GM12865 (cell line): ENCODE measurements at regions not wholly inside any gene's neighbourhood (a gene's known extent, or its start where the extent isn't known, plus 50 kb on each side); places are given as distances from the start of the nearest gene placed in this dataset.
A peak's percentile ranks its signal among the peaks of the same experiment; 100 is the strongest.
"Not testable (repeated sequence)": the region's sequence is repeated elsewhere in the genome, so short reads cannot be mapped to it uniquely, and the experiment has no call there.

Experiments used
- DNase-seq: peaks from one replicate; pipeline ENCODE4 v3.0.0; 2010; ENCODE audit warnings: low read depth
- H3K4me3 ChIP-seq: 2 replicates; pipeline ENCODE4 v1.5.1; 2011; ENCODE audit warnings: mild to moderate bottlenecking, low read depth, low read length, control low read depth
- CTCF ChIP-seq: IDR thresholded peaks from 2 replicates; pipeline ENCODE4 v1.5.1; 2011; ENCODE audit warnings: low read length, control low read depth, low read depth, inconsistent platforms; ENCODE audit not compliant: insufficient read depth; ENCODE audit errors: missing control alignments

GRCh38 chr13:42381165-42381425 lies 109.1 kb downstream of the AKAP11 start:
- peak overlapping the region; percentile 35; the same call in 1 of the 2 replicates for H3K4me3 ChIP-seq
- no peak for DNase-seq
- no peak for TF ChIP-seq CTCF

DNA sequence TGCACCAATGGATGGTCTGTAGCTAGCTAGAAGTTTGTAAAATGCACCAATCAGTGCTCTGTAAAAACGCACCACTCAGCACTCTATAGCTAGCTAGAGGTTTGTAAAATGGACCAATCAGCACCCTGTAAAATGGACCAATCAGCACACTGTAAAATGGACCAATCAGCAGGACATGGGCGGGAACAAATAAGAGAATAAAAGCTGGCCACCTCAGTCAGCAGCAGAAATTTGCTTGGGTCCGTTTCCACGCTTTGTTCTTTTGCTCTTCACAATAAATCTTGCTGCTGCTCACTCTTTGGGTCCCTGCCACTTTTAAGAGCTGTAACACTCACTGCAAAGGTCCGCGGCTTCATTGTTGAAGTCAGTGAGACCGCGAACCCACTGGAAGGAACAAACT lies 109.5 kb downstream of the AKAP11 start:
- H3K4me3 ChIP-seq, DNase-seq: not testable (repeated sequence)

DNA sequence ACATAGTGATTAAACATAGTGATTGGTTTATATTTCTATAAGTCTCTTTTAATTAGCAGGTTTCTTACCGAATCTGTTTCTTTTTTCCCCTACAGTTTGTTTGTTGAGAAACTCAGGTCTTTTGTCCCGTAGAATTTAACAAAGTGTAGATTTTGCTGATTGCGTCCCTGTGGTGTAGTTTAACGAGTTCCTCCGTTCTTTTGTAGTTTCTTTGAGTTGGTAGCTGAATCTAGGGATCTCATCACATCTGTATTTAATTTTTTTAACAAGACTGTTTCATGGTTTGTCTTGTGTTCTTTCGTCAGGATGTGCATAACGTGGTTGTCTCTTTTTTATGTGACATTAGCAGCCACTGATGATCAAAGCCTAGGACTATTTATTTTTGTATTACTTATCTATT lies 111.1 kb downstream of the AKAP11 start:
- no peak for TF ChIP-seq CTCF
- H3K4me3 ChIP-seq, result no peak overlapping the region
- no peak for DNase-seq

DNA sequence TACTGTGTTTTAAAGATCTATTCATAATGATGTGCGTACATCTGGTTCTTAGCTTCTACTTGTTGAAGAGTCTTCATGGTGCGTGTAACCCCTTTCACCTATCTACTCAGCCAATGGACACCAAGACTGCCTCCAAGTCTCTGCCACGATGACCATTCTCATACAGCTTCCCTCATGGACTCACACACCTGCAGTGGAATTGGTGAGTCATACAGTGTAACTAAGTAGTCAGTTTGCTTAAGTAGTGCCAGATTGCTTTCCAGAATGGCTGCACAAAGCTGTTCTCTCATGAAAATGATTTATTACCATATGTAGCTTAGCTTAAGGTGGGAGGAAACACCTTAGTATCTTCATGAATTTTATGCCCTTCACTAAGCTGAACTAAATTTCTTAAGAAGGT lies 112.3 kb downstream of the AKAP11 start:
- no peak for TF ChIP-seq CTCF
- H3K4me3 ChIP-seq, result no peak overlapping the region
- no peak for DNase-seq

DNA sequence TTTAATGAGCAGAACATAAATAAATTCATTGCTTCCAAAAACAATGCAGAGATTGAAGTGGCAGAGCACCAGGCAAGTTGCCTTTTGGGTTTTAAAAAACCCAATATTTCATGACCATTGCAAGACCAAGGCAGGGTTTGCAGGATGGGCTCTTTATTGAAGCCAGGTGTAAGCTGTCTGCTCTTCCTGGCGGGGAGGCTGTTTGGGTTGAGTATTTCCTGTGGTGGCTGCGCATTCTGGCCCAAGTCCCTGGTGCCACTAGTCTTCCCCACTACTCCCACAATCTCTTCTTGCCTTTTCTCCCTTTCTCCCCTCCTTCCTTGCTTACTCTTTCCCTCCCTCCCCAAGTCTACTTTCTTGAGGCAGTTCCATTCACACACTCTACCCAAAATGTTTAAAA lies 116.4 kb downstream of the AKAP11 start:
- no peak overlapping the region for H3K4me3 ChIP-seq
- DNase-seq, result peak; percentile 51
- no peak for TF ChIP-seq CTCF

GRCh38 chr13:42389041-42389440 lies 117.1 kb downstream of the AKAP11 start:
- H3K4me3 ChIP-seq, result no peak overlapping the region
- TF ChIP-seq CTCF, result no peak
- DNase-seq, result no peak

DNA sequence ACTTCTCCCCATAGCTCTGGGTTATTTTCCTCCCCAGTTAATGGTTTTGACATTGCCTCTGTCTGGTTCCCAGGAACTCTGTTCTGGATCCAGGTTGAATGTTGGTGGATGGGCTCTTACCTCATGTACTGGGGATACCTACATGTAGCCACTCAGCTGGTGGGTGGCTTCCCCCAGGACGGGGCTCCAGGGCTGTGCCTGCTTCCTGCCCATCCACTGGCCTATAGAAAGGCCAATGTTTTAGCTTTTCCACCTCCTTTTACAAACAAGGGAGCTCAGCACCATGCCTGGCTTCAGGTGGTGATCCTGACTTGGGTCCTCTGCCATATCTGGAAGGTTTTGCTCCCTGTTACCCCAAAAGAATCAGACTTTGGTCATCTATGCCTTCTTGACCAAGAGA lies 120.2 kb downstream of the AKAP11 start:
- DNase-seq, result no peak
- TF ChIP-seq CTCF, result no peak
- H3K4me3 ChIP-seq, result no peak overlapping the region
